Globus pallidus (tissue), 1 donor: ENCODE measurements at regions not wholly inside any gene's neighbourhood (a gene's known extent, or its start where the extent isn't known, plus 50 kb on each side); places are given as distances from the start of the nearest gene placed in this dataset.
"Not testable (repeated sequence)": the region's sequence is repeated elsewhere in the genome, so short reads cannot be mapped to it uniquely, and the experiment has no call there.

Experiments used
- DNase-seq: peaks from one replicate; pipeline ENCODE4 v3.0.0-alpha.2; 2015; ENCODE audit warnings: low spot score

DNA sequence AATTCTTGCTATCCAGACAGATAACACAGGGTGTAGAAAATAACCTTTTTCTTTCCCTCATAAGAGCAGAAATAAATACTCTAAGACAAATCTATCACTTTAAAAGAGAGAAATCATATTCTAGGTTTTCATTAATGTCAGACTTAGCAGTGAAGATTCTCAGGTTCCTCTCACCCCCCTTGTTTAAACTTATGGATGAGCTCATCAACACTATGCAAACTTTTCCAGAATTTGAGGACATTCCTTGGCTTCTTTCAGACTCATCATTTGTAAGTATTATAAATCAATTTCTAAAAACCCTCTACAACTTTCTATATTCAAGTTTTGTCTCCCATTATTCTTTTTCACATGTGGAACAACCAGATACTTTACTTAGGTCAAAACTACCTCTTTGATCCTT, 374.9 kb upstream of the TRPC7 start:
- DNase-seq = no peak

DNA sequence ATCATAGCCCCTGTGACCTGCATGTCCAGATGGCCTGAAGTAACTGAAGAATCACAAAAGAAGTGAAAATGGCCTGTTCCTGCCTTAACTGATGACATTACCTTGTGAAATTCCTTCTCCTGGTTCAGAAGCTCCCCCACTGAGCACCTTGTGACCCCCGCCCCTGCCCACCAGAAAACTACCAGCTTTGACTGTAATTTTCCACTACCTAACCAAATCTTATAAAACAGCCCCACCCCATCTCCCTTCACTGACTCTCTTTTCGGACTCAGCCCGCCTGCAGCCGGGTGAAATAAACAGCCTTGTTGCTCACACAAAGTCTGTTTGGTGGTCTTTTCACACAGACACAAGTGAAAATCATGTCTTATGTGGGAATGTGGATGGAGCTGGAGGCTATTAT, 373.9 kb upstream of the TRPC7 start:
- DNase-seq = not testable (repeated sequence)

DNA sequence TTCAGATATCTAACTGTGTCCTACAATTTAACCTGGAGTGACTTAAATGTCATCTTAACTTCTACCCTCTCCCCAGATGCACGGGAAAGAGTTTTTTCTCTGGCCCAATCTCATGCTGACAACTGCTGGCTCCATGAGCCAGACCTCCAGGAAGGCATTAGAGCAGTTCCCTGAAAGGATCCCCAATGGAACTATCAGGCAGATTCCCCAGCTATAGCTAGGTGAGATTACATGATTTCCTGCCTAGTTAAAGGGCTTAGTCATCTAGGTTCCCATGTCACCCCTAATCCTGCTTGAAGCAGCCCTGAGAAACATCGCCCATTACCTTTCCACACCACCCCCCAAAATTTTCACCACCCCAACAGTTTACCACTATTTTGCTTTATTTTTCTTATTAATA, 373.5 kb upstream of the TRPC7 start:
- no peak for DNase-seq

DNA sequence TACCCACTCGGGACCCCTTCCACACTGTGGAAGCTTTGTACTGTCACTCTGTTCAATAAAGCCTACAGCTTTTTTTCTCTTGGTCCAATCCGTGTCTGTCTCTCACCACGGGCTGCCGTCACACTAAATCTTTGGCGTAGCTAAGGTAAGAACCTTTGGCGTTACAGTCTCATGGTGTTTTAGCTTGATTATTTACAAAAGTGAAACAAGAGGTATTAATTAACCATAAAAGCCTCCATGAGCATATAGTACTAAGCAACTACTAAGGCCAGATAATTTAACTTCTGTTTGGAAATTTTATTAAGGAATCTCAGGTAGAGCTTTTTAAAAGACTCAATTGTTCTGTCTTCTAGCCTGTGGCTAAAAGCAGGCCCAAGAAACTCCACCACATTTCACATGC, 370.7 kb upstream of the TRPC7 start:
- DNase-seq = no peak

DNA sequence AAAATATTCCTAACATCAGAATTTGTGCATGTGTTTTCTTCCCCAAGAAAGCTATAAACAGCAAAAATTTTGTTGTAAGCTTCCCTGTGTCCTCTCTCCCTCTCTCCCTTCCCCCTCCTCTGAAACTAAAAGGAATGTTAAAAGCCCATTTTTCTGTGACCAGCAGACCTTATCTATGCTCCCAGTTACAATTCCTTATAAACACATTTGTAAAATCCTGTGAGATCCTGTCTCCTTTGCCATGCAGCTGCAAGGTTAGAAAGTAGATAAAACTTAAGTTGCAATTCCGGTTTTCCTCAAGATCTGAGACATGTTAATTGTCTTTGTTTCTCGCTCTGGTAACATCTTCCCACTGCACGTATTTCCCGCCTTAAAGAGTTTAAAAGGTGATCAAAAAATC, 370.3 kb upstream of the TRPC7 start:
- DNase-seq = not testable (repeated sequence)

DNA sequence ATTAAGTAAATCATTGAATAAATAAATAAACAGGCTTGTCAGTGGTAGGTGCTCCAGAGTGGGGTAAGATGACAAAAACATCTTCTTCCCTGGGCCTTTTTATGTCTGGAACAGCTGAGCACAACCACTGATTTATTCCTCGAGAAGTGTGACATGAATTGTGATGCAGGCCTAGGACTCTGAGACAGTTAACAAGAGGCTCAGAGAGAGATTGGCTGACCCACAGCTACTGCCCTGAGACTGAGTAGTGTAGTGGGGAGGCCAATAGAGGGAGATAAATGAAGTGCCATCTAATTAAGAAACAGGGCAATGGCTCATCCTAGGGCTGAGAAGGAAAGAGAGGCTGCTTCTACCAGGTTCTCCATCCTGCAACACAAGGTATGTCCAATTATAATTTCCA, 369.3 kb upstream of the TRPC7 start:
- peak; percentile 10 for DNase-seq

DNA sequence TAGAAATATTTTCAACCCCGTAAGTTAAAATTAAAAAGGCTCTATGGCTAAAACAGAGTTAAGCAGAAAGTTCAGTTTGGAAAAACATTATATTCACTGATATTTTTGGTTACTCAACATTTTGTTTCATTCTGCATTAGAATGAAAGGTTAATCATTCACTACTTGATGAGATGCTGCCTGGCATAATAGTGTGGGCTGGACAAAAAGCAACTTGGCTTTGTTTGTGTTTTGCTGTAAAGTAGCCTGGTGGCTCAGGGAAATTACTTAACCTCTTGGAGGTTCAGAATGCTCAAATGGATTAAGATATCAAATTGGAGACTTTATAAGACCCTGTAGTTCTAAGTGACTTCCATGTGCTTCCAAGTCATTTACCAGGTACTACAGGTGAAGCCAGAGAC, 367.4 kb upstream of the TRPC7 start:
- DNase-seq = peak; percentile 20

DNA sequence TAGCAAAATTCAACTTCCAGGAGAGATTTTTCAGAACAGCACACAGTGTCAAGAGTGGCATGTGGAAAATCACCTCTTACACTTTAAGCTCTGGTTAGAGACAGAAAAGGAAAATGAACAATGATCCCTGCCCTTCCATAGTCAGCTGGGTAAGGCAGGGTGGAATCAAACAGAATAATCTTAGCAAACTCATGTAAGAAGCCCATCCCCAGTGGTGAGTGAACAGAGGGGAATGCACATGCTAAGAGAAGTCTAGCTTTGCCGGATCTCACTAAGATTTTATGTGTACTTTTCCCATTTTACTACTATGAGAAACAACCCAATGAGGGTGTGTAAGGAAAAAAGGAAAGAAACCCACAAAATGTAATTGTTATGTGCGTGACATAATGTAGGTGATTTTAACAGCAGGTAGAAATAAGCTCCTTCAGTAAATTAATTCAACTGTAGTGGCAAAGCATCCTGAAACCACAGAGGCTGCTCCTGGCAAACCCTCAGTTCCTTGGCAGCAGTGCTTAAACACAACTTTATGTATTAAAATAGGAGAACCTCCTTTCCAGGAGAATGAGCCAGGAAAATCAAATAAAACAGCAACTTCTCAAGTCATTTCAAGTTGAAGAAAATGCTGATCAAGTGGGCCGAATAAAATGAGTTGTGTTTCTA, 366.0 kb upstream of the TRPC7 start:
- DNase-seq = peak; percentile 20

DNA sequence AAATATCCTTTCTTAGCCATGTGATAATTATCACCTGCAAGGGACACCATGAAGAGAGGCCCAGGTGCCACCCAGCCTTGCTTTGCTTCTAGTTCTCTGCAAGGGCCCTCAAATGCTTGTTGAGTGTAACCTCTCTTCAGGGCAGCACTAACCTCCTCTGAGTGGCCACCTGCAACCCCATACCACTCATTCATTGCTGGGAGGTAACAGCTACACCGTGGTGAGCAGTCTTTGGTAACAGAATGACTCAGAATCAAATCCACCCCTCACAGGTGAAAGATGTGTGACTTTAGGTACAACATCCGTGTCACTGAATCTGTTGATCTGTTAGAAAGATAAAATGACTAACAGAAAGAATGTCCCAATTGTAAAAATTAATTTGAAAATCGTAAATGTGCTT, 365.1 kb upstream of the TRPC7 start:
- no peak for DNase-seq

DNA sequence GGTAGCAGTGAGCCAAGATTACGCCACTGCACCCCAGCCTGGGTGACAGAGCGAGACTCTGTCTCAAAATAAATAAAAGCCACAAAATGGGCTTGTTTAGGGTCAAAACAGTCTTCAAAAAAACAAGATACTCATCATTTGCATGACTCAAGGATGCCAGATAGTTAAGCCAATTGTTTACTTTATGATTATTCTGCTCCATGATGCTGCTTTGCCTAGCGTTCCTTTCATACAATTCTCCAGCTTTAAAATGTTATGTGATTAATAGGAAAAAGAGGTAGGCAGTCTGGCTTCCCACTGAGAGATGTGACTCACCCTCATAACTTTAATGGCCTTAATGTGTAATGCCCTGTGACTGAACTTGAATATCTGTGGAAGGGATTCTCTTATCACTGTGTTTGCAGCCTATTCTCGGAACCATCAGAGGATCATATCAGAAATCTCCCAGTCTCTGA, 364.6 kb upstream of the TRPC7 start:
- no peak for DNase-seq

DNA sequence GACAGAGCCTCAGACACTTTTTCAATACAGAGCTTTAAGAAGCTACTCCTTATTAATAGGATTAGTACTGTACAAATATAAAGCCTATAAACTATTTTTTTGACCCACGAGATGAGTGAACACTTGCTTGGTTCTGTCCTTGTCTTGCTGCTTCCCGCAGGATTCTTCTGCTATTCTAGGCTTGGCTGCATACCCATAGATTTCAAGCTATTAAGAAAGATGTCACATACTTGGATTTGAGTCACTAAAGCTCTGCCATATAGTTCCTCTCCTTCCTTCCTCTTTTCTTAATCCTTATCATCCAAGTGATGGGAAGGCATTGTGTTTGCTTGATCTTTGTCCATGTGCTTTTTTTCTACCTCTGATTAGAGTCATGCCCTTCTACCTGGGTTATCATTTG, 361.2 kb upstream of the TRPC7 start:
- no peak for DNase-seq

DNA sequence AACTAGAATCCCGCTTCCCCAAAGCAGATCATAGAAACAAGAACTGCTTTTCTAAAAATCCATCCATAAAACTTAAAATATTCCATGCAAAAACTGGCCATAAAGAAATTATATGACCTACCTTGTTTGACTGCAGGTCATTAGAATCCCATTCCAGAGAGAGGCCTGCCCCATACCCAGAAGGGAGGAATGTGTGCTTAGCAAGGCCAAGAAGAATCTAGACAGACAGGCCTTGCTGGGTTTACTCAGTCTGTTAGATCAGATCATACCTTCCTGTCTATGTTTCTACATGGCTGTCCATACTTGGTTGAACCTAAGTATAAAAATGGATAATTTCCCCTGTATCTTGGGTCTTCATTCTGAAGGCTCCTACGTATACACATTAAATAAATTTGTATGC, 358.8 kb upstream of the TRPC7 start:
- no peak for DNase-seq

DNA sequence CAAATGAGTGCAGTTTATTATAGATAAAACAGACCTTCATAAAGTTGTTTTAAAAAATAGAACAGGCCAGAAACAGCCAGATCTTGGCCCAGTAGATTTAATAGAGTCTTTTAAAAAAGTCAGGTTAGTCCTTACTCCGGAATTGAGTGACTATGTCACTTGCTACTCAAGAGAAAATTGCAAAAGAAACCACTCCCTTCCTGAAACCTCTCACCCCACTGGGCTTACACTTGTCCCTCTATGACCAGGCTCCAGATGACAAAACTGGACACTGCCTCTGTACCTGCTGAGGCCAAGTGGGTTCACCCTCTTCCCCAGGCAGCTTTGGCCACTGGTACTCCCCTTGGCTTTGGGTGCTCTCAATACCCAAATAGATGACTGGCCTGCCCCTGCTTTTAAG, 357.2 kb upstream of the TRPC7 start:
- DNase-seq = no peak

DNA sequence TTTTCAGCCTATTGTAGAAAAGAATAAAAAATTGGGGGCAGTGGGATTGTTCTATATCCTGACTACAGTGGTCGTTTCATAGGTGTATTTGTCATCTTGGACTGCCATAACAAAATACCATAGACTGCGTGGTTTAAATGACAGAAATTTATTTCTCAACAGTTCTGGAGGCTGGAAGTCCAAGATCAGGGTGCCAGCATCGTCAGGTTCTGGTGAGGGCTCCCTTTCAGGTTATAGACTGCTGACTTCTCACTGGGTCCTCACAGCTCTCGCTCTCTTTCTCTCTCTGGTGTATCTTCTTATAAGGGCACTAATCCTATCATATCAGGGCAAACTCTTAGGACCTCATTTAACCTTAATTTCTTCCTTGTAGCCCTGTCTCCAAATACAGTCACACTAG, 356.7 kb upstream of the TRPC7 start:
- DNase-seq = no peak

DNA sequence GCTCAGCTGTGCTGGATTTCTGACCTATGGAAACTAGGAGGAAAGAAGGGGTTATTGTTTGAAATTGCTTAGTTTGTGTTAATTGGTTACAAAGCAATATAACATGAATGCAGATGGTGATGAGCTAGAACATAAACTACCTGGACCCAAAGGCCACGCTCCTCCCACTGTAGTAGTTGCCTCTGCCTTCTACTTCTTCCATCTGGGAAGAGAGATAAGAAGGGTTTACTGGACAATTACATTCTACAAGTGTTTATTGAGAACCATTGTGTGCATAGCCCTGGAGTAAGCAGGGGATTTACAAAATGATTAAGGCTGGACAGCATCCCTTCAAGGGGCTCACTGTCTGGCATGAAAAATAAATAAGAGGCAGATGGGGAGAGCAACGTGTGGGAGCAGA, 355.3 kb upstream of the TRPC7 start:
- DNase-seq = no peak

DNA sequence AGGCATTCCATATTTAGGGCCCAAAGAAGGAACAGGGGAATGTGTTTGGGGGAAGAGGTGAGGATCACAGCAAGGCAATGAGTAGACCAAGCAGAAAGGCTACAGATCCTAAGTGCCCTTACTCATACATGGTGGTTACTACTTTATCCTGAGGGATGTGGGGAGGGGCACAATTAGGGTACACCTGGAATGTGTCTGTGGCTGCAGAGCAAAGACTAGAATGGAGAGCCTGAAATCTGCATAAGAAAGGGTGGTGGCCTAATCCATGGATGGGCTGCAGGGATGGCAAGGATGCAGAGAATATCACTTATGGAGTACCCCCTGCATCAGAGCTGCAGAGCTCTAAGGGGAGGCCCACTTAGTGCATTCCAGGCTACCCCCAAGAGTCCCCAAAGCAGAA, 352.6 kb upstream of the TRPC7 start:
- no peak for DNase-seq

DNA sequence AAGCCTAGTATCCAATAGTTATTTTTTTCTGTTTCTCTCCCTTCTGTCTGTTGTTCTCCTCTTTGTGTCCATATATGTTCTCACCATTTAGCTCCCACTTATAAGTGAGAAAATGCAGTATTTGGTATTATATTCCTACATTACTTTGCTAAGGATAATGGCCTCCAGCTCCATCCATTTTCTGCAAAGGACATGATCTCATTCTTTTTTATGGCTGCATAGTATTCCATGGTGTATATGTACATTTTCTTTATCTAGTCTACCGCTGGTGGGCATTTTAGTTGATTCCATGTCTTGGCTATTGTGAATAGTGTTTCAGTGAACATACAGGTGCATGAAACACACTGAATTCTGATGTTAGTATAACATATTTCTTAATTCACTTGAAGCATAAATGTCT, 348.9 kb upstream of the TRPC7 start:
- no peak for DNase-seq

DNA sequence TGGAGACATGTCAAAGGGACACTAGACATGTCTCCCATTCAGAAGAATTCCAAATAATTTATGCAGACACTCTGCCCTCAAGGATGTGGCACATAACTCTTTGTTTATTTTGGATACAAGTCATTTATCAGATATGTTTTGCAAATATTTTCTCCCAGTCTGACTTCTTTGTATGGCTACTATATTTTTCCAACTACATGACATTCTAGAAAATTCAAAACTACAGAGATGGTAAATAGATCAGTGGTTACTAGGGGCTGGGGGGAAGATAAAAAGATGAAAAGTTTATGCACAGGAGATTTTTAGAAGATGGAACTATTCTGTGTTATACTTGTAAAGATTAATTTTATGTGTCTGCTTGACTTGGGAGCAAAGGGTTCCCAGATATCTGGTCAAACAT, 347.3 kb upstream of the TRPC7 start:
- no peak for DNase-seq

DNA sequence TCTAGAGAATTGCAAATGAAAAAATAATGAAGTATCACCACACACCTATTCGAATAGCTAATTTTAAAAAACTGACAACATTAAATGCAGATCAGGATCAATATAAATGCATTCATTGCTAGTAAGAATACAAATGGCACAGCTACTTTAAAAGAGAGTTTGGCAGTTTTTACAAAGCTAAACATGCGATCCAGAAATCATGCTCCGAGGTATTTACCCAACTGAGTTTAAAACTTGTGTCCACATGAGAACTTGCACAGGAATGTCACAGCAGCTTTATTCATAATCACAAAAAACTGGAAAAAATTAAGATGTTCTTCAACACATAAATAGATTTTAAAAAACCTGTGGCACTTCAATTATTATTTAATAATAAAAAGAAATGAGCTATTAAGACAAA, 345.5 kb upstream of the TRPC7 start:
- no peak for DNase-seq

DNA sequence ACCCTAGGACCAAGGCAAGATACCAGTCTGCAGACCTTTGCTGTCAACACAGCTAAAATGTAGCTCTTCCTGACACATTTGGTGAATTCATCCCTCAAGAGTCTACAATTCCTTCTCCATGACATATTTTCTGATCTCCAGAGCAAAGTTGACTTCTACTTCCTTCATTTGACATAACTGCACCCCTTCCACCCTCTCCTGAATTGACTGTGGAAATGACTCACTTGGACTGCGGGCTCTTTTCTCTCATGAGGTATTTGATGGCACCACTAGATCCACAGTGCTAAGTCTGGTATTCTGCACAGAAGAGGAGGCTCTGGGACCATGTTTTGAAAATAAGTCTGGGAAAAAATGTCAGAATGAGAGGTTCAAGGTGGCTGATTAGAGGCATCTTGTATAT, 338.4 kb upstream of the TRPC7 start:
- no peak for DNase-seq

DNA sequence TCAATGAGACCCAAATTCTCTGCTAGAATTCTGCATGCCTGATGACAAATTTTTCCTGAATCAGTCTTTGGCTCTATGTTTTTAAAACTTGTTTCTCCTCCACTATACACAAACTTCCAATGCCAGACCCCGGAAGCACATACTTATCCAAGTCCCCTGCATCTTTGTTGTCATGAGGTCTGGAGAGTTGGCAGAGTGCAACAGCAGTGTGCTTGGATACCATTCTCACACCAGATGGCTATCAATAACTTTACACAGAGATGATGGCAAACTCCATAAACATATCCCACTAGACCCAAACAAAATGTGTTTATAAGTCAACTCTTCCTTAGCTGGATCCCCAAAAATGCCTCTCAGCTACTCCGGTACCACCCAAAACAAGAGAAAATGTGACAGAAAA, 337.7 kb upstream of the TRPC7 start:
- DNase-seq = no peak

DNA sequence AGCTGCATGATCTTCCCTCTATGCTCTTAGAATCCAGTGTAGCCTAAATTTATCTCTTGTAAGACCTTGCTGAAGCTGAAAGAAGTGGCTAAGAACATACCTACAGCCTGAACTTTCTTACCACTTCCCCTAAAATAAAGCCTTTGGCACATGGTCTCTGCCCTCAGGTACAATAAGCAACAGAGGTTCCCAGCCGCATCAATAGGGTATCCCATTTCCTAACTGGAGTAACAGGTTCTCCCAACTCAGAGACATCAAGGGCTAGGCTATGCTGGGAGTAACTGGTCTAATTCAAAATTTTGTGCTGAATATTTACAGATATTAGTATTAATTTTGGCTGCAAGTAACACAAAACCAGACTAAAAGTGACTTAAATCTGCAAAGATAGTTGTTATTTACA, 335.8 kb upstream of the TRPC7 start:
- DNase-seq = no peak

DNA sequence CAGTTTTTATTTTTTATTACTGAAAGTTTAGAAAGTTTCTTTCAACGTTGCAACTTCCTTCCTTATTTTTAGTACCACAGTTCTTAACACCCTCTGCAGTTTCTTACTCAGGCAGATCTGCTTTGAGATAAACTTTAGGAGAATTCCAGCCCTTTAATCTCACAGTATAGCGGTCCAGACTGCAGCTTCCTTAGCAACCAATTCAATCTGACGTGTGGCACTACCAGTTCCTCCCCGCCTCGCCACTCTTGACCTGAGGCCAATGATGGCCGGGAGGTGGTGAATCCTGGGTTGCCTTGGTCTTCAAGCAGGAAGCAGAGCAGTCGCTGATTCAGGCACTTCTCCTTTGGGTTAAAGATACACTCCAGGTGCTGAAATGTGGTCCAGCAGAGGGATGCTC, 334.3 kb upstream of the TRPC7 start:
- no peak for DNase-seq

DNA sequence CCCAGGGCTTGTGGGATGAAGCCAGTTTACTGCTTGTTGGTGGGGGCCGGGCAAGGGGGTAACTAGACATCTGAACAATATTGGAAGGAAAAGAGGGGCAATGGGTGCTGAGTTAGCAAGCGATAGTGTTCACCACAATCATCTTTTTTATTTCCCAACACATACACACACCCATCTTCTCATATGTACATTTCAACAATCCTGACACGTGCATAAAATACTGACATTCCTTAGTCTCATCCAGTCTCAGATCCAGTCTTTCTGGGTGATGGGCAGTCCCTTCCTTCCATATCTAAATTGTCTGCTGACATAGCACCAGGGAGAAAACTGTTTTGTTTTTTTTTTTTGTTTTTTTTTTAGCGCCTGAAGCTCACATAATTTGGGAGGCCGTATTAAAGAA, 333.6 kb upstream of the TRPC7 start:
- DNase-seq = no peak

DNA sequence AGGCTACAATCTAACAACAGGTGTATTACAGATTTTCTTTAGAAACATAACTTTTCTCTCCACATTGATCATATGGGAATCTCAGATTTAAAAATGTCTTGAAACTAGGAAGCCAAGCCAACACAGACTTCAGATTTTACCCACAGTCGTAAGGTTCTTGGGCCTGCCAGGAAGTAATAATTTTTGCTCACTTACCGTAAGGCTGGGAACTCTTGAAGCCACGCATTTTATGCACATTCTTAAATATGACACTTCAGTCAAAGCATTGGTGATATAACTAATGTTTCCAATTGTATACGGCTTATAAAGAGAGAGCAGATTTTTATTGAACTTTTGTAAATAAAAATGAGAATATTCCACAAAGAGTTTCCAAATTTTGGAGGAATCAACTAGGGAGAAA, 328.9 kb upstream of the TRPC7 start:
- no peak for DNase-seq
